HL-60 (cell line): ENCODE measurements at regions not wholly inside any gene's neighbourhood (a gene's known extent, or its start where the extent isn't known, plus 50 kb on each side); places are given as distances from the start of the nearest gene placed in this dataset.
A peak's percentile ranks its signal among the peaks of the same experiment; 100 is the strongest.

Experiments
- DNase-seq, 2 experiments: peaks; one replicate each; pipeline ENCODE4 v3.0.0-alpha.2; 2010 to 2020; ENCODE audit warnings: low read depth in 1 of 2, low spot score in 1 of 2
- H3K27ac ChIP-seq: fragments of 250-450 bp; sonication (Bioruptor Pico); replicated peaks from 2 replicates; pipeline ENCODE4 v1.5.1; 2020; ENCODE audit warnings: mild to moderate bottlenecking, moderate library complexity
- H3K27me3 ChIP-seq: fragments of 250-450 bp; sonication (Bioruptor Pico); 2 replicates; pipeline ENCODE4 v1.5.1; 2021; ENCODE audit warnings: mild to moderate bottlenecking, moderate library complexity; ENCODE audit not compliant: insufficient read depth, poor library complexity, severe bottlenecking
- H3K4me3 ChIP-seq: replicated peaks from 2 replicates; pipeline ENCODE4 v1.5.1; 2011; ENCODE audit warnings: mild to moderate bottlenecking, control low read depth, low read length; ENCODE audit not compliant: insufficient read depth
- CTCF ChIP-seq: IDR thresholded peaks from one replicate; pipeline ENCODE4 v1.5.1; 2011; ENCODE audit warnings: low read length, control low read depth, inconsistent platforms; ENCODE audit not compliant: insufficient read depth
- GABPA ChIP-seq: IDR thresholded peaks from 2 replicates; pipeline ENCODE4 v1.6.1; 2012; ENCODE audit warnings: low read depth
- POLR2AphosphoS5 ChIP-seq: IDR thresholded peaks from 2 replicates; pipeline ENCODE4 v1.6.1; 2012; ENCODE audit warnings: low read depth
- SPI1 ChIP-seq: IDR thresholded peaks from 2 replicates; pipeline ENCODE4 v1.6.1; 2012; ENCODE audit warnings: low read depth, mild to moderate bottlenecking, borderline replicate concordance
- TF ChIP-seq, protein P1 (sequence below): IDR thresholded peaks from 2 replicates; pipeline ENCODE4 v1.6.1; 2012; ENCODE audit warnings: low read depth; ENCODE audit not compliant: insufficient replicate concordance

DNA sequence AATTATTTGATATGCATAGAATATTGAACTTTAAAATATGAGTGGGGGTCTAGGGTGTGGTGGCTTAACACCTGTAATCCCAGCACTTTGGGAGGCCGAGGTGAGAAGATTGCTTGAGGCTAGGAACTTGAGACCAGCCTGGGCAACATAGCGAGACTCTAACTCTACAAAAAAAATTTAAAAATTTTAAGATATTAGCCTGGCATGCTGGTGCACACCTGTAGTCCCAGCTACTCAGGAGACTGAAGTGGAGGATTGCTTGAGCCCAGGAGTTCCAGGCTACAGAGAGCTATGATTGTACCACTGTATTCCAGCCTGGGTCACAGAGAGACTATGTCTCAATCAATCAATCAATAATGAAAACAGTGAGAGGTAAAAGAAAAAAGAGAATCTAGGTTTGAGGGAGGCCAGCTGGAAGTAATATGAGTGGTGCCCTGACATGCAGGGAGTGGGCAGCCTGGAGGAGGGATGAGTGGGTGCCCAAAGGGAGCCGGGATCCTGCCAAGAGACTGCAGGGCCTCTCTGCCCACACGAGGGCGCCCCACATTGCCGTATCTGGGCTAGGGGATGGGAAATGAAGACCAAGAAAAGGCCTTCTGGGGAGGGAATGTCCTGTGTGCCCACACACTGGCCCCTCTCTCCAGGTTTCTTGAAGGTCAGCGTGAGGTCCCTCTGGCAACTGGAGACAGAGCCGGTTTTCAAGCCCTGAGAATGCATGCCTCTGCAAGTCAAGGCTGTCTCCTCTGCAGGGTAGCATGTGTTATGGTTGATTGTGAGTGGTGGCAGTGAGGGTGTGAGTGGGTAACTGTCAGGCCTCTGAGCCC is 93.9 kb upstream of the PPM1J start:
- no peak for TF ChIP-seq GABPA
- peak; percentile 78 for TF ChIP-seq CTCF
- no peak for TF ChIP-seq SPI1
- TF ChIP-seq, protein P1, sequence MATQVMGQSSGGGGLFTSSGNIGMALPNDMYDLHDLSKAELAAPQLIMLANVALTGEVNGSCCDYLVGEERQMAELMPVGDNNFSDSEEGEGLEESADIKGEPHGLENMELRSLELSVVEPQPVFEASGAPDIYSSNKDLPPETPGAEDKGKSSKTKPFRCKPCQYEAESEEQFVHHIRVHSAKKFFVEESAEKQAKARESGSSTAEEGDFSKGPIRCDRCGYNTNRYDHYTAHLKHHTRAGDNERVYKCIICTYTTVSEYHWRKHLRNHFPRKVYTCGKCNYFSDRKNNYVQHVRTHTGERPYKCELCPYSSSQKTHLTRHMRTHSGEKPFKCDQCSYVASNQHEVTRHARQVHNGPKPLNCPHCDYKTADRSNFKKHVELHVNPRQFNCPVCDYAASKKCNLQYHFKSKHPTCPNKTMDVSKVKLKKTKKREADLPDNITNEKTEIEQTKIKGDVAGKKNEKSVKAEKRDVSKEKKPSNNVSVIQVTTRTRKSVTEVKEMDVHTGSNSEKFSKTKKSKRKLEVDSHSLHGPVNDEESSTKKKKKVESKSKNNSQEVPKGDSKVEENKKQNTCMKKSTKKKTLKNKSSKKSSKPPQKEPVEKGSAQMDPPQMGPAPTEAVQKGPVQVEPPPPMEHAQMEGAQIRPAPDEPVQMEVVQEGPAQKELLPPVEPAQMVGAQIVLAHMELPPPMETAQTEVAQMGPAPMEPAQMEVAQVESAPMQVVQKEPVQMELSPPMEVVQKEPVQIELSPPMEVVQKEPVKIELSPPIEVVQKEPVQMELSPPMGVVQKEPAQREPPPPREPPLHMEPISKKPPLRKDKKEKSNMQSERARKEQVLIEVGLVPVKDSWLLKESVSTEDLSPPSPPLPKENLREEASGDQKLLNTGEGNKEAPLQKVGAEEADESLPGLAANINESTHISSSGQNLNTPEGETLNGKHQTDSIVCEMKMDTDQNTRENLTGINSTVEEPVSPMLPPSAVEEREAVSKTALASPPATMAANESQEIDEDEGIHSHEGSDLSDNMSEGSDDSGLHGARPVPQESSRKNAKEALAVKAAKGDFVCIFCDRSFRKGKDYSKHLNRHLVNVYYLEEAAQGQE = no peak
- TF ChIP-seq POLR2AphosphoS5 = no peak
- no peaks in the 10 kb centered on the region for H3K27me3 ChIP-seq
- no peak overlapping the region for H3K27ac ChIP-seq
- no peak overlapping the region for H3K4me3 ChIP-seq
- DNase-seq = peak; percentile 11 to 70

DNA sequence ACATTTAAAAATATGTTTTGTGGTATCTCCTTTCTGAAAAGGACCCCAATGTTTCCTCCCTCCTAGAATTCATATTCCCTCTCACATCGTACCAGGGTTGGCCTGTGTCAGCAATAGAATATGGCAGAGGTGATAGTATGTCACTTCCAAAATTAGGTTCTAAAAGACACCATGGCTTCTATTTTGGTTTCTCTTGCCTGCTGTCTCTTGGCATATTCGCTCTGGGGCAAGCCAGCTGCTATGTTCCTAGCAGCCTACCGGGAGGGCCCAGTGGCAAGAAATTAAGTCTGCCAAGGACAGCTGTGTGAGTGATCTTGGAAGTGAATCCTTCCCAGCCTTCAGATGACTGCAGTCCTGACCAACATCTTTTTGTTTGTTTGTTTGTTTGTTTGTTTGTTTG is 92.9 kb upstream of the PPM1J start:
- Histone ChIP-seq H3K27ac (no peak overlapping the region), H3K27me3 (no peaks in the 10 kb centered on the region), H3K4me3 (no peak overlapping the region)
- TF ChIP-seq SPI1 (no peak), CTCF (no peak), POLR2AphosphoS5 (no peak), GABPA (no peak)
- TF ChIP-seq, protein P1 = no peak
- no peak for DNase-seq

- no peak overlapping the region for H3K4me3 ChIP-seq
- H3K27ac ChIP-seq = no peak overlapping the region
- H3K27me3 ChIP-seq = no peaks in the 10 kb centered on the region
- DNase-seq = no peak
- no peak for TF ChIP-seq CTCF
- TF ChIP-seq, protein P1 = no peak
- TF ChIP-seq POLR2AphosphoS5 = no peak
- no peak for TF ChIP-seq SPI1
- TF ChIP-seq GABPA = no peak
Measured at GRCh38 chr1:112807117-112807516, 92.0 kb upstream of the PPM1J start.
